Left ventricle myocardium superior (tissue), 1 donor: ENCODE measurements at regions not wholly inside any gene's neighbourhood (a gene's known extent, or its start where the extent isn't known, plus 50 kb on each side); places are given as distances from the start of the nearest gene placed in this dataset.

Experiments used
- ATAC-seq: fragments of 200-7000 bp; cut with Tn5 transposase; one replicate; pipeline ENCODE4 v1.9.1; 2020; ENCODE audit warnings: mild to moderate bottlenecking, moderate library complexity
- DNase-seq: peaks from one replicate; pipeline ENCODE4 v3.0.0-alpha.2; 2020
- intact Hi-C: fragments of 100-400 bp; cut with micrococcal nuclease; formaldehyde crosslinking; loops from one replicate; pipeline ENCODE4 v1.11.0; 2022
- donor health status: DM: no; HTN: yes; CAD: no; lungs with severe emphysema.

- intact Hi-C loops: no loop called here
- DNase-seq: no peak
- ATAC-seq: no peak
These were observed 84.3 kb upstream of the NEO1 start for GRCh38 chr15:72967811-72968530.

GRCh38 chr15:72967397-72967796 lies 84.9 kb upstream of the NEO1 start:
- intact Hi-C loops: no loop called here
- DNase-seq (no peak), ATAC-seq (no peak)

DNA sequence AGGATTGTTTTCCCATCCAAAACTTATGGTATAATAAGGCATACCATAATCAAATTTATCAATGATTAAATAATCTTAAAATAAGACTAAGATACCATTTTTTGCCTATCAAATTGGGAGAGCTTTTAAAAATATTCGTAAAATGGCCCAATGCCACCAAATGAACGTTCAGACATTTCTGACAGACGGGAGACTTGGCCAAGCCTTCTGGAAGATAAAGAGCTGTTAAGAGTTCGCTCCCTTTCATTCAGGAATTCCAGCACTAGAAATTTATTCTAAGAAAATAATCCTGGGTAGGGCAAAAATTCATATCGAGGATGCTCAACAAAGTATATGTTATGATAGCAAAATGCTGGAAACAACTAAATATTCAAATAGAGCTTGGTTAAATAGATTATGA lies 85.6 kb upstream of the NEO1 start:
- intact Hi-C loops: no loop called here
- DNase-seq (no peak), ATAC-seq (no peak)

- ATAC-seq: no peak
- DNase-seq: no peak
- intact Hi-C loops: no loop called here
These were observed 86.6 kb upstream of the NEO1 start for GRCh38 chr15:72965671-72966070.

GRCh38 chr15:72964542-72964941 lies 87.7 kb upstream of the NEO1 start:
- no peak for ATAC-seq

DNA sequence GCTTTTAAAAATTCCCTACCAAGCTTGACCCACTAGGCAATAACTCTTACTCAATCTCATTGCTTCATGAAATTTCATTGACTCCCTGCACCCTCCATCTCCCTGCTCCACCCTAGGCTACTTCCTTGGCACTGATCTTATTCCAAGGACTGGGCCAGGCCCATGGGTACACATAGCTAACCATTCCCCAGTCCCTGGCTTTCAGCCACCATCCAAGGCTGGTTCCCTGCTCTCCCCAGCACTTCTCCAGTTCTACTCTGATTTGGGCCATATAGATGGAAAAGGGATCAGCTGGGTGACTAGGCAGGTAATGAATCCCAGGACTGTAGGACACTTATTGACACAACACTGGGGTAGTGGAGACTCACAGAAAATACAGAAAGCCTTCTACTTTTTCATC lies 88.1 kb upstream of the NEO1 start:
- ATAC-seq: no peak

More at GRCh38 chr15:72964542-72964941, 87.7 kb upstream of the NEO1 start:
- intact Hi-C loops: no loop called here
- no peak for DNase-seq

DNA sequence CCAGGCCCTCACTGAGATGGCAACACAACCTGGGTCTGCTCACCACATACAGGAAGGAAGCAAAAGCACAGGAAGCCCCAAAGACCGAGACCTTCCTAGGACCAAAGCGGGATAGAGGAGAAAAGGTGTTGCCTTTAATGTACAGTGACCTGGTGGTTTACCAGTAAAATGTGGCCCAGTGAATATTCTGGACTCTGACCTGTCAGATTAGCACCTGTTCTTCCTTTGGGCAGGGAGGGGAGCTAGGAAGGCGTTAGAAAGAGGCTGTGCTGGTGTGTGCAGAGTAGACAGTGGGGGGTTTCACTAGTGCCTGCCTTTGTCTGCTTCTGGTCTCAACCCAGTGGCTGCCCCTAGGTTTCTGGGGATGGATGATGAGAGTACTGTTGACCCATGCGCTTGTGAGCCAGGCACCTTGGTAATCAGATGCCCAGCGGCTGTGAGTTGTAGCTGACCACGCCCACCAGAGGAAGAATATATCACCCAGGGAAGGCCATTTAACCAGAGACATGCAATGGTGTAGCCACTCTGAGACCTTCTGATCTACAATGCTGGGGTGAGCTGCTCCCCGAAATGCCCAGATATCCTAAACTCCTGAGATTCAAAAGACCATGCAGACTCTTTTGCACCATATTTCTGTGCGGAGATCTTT lies 90.1 kb upstream of the NEO1 start:
- intact Hi-C loops: no loop called here
- ATAC-seq: no peak
- DNase-seq: no peak

More for the DNA sequence above, 88.1 kb upstream of the NEO1 start:
- intact Hi-C loops: no loop called here
- no peak for DNase-seq

- intact Hi-C loops: no loop called here
- no peak for ATAC-seq
These were observed 90.9 kb upstream of the NEO1 start for GRCh38 chr15:72961346-72961745.

DNA sequence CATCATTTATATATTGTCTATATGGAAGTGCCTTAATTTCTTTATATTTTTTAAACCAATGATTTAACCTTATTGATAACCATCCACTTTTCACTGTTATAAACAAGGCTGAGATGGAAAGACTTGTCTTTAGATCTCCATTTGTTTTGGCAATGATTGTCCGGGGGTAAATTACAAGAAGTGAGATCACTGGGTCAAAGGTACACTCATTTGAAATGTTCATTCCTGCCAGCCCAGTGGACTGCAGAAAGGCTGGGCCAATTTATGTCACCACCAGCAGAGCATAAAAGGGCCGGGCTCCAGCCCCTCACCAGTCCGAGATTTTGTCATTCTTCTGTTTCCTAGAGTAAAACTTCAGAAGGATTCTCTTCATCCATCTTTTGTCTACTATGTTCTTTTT lies 93.6 kb upstream of the NEO1 start:
- ATAC-seq (no peak), DNase-seq (no peak)
- intact Hi-C loops: no loop called here

More at GRCh38 chr15:72961346-72961745, 90.9 kb upstream of the NEO1 start:
- no peak for DNase-seq

GRCh38 chr15:72953306-72953705 lies 99.0 kb upstream of the NEO1 start:
- DNase-seq (no peak), ATAC-seq (no peak)
- intact Hi-C loops: no loop called here

- ATAC-seq (no peak), DNase-seq (no peak)
- intact Hi-C loops: no loop called here
These were observed 100.1 kb upstream of the NEO1 start for GRCh38 chr15:72952151-72952550.

DNA sequence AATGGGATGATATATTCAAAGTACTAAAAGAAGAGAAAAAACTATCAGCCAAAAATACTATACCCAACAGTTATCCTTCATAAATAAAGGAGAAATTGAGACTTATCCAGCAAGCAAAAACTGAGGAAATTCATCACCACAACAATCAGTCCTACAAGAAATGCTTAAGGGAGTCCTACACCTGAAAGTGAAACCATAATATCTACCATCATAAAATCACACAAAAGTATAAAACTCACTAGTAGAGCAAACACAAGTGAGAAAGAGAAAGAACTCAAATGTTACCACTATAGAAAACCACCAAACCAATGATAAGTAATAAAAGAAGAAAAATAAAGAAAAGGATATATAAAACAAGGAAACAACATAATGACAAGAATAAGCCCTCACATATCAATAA lies 103.6 kb upstream of the NEO1 start:
- ATAC-seq (no peak), DNase-seq (no peak)
- intact Hi-C loops: no loop called here

- ATAC-seq (no peak), DNase-seq (no peak)
- intact Hi-C loops: no loop called here
These were observed 104.6 kb upstream of the NEO1 start for GRCh38 chr15:72947709-72948108.

GRCh38 chr15:72944565-72944964 lies 107.7 kb upstream of the NEO1 start:
- no peak for DNase-seq
- intact Hi-C loops: no loop called here
- no peak for ATAC-seq

GRCh38 chr15:72940229-72940622 lies 112.0 kb upstream of the NEO1 start:
- intact Hi-C loops: no loop called here
- DNase-seq (no peak), ATAC-seq (no peak)

DNA sequence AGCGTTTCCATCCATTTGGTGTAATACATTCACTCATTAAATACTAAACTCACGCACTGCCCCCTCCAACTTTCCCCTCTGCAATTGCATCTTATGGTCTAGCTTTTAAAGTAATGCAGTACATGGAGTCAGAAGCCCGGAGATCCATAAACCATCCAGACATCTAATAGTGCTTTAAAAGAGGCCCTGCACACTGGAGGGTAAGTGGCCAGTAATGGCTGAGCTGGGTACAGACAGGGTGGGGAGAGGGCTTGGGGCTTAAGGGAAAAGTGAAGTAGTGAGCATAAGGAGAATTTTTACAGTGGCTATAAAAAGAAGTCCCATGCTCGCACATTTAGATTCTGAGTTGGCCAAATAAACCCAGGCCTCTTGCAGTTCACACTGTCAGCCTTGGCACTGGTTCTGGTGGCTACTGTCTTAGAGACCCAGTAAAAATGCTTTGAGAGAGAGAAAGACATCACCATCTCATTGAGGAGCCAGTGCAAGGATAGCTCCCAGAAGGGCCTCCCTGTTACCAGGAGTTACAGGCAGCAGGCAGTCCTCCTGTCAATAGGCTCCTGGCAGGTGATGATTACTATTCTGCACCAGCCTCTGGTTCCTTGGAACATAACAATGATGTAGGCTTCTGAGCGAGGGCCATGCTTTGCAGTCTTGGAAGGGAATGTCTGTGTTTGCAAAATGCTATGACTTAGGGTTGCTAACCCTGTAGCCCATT lies 112.6 kb upstream of the NEO1 start:
- no peak for DNase-seq
- intact Hi-C loops: no loop called here
- no peak for ATAC-seq

GRCh38 chr15:72936691-72937679 lies 115.3 kb upstream of the NEO1 start:
- intact Hi-C loops: no loop called here
- DNase-seq: no peak
- no peak for ATAC-seq

GRCh38 chr15:72936237-72936636 lies 116.0 kb upstream of the NEO1 start:
- ATAC-seq (no peak), DNase-seq (no peak)
- intact Hi-C loops: no loop called here

DNA sequence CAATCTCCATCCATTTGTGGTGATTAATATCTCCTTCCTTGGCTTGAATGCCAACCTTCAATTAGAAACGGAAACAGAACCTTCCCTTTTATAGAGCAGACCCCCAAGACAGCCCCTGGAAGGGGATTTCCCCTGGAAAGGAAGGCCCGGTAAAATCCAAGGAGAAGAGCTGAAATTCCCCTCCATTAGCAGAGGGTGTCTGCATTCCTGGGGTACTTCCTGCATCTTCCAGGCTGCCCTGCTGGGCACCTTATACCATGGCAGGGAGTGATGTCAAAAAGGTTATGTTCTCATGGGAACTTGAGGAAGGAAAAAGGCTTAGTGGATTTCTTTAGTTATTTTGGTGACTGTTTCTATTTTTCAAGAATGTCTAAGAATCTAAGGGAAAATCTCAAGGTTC lies 116.7 kb upstream of the NEO1 start:
- no peak for ATAC-seq
- DNase-seq: no peak
- intact Hi-C loops: no loop called here
